GM12878 (cell line): ENCODE measurements at regions not wholly inside any gene's neighbourhood (a gene's known extent, or its start where the extent isn't known, plus 50 kb on each side); places are given as distances from the start of the nearest gene placed in this dataset.

ENCODE experiments used
- DPF2 ChIP-seq: fragments of 450-650 bp; IDR thresholded peaks from 2 replicates; pipeline ENCODE4 v1.6.1; 2017; ENCODE audit warnings: mild to moderate bottlenecking
- JUND ChIP-seq: IDR thresholded peaks from 2 replicates; pipeline ENCODE4 v1.6.1; 2012; ENCODE audit warnings: low read depth, mild to moderate bottlenecking, low read length, improper control_type of control experiment, moderate library complexity
- POLR2A ChIP-seq: IDR thresholded peaks from 2 replicates; pipeline ENCODE4 v1.6.1; 2011; ENCODE audit warnings: low read depth, mild to moderate bottlenecking, low read length
- POLR2AphosphoS5 ChIP-seq: IDR thresholded peaks from 2 replicates; pipeline ENCODE4 v1.6.1; 2011; ENCODE audit warnings: mild to moderate bottlenecking, low read length, inconsistent platforms
- RBBP5 ChIP-seq: fragments of 200-600 bp; sonication (generic); conservative IDR thresholded peaks from 2 replicates; pipeline ENCODE4 v1.6.1; 2016
- RFX5 ChIP-seq: IDR thresholded peaks from 2 replicates; pipeline ENCODE4 v1.6.1; 2011; ENCODE audit warnings: low read depth, low read length, improper control_type of control experiment
- SREBF1 ChIP-seq: IDR thresholded peaks from 2 replicates; pipeline ENCODE4 v1.6.1; 2012; ENCODE audit warnings: mild to moderate bottlenecking, low read length
- SREBF2 ChIP-seq: IDR thresholded peaks from 2 replicates; pipeline ENCODE4 v1.6.1; 2012; ENCODE audit warnings: mild to moderate bottlenecking, low read length
- TAF1 ChIP-seq: IDR thresholded peaks from 2 replicates; pipeline ENCODE4 v1.6.1; 2011; ENCODE audit warnings: mild to moderate bottlenecking, low read depth, low read length, borderline replicate concordance
- YY1 ChIP-seq: IDR thresholded peaks from 2 replicates; pipeline ENCODE4 v1.6.1; 2011; ENCODE audit warnings: low read depth, mild to moderate bottlenecking, low read length
- ZNF207 ChIP-seq: fragments of 450-650 bp; IDR thresholded peaks from 2 replicates; pipeline ENCODE4 v1.6.1; 2014; ENCODE audit warnings: antibody characterized with exemption, mild to moderate bottlenecking, borderline replicate concordance
- TF ChIP-seq, protein P1 (sequence below), 3 experiments: IDR thresholded peaks in 2 of 3; conservative IDR thresholded peaks in 1 of 3; 2 replicates each; pipeline ENCODE4 v1.5.1; 2011; ENCODE audit warnings: low read depth in 3 of 3, low read length in 3 of 3, mild to moderate bottlenecking in 3 of 3, control low read depth in 2 of 3, moderate library complexity in 2 of 3, inconsistent platforms in 1 of 3, mixed read lengths in 1 of 3; ENCODE audit not compliant: control insufficient read depth in 2 of 3, insufficient read depth in 1 of 3; ENCODE audit errors: extremely low read depth in 1 of 3
- TF ChIP-seq, protein P2 (sequence below): IDR thresholded peaks from 2 replicates; pipeline ENCODE4 v1.6.1; 2012; ENCODE audit warnings: mild to moderate bottlenecking, low read depth, low read length
- TF ChIP-seq, protein P3 (sequence below): fragments of 150-350 bp; IDR thresholded peaks from 2 replicates; pipeline ENCODE4 v1.6.1; 2016; ENCODE audit warnings: low read depth, low read length

DNA sequence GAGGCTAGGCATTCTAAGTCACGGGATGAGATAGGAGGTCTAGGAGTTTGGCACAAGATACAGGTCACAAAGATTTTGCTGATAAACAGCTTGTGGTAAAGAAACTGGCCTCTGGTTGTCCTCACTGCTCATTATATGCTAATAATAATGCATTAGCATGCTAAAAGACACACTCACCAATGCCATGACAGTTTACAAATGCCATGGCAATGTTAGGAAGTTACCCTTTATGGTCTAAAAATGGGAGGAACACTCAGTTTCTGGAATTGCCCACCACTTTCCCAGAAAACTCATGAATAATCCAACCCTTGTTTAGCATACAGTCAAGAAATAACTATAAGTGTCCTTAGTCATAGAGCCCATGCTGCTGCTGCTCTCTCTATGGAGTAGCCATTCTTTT lies 286.9 kb downstream of the ZNF674 start:
- TF ChIP-seq RFX5: no peak
- TF ChIP-seq, protein P1, sequence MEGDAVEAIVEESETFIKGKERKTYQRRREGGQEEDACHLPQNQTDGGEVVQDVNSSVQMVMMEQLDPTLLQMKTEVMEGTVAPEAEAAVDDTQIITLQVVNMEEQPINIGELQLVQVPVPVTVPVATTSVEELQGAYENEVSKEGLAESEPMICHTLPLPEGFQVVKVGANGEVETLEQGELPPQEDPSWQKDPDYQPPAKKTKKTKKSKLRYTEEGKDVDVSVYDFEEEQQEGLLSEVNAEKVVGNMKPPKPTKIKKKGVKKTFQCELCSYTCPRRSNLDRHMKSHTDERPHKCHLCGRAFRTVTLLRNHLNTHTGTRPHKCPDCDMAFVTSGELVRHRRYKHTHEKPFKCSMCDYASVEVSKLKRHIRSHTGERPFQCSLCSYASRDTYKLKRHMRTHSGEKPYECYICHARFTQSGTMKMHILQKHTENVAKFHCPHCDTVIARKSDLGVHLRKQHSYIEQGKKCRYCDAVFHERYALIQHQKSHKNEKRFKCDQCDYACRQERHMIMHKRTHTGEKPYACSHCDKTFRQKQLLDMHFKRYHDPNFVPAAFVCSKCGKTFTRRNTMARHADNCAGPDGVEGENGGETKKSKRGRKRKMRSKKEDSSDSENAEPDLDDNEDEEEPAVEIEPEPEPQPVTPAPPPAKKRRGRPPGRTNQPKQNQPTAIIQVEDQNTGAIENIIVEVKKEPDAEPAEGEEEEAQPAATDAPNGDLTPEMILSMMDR (IDR thresholded peaks at IDR 0.05 in 2 of 3, conservative IDR thresholded peaks at IDR 0.05 in 1 of 3; ENCODE audit: control insufficient read depth in 2 of 3, extremely low read depth in 1 of 3, insufficient read depth in 1 of 3, low read depth in 3 of 3, low read length in 3 of 3): no peak
- no peak for TF ChIP-seq SREBF2
- TF ChIP-seq YY1: no peak
- TF ChIP-seq POLR2A: no peak
- TF ChIP-seq, protein P2, sequence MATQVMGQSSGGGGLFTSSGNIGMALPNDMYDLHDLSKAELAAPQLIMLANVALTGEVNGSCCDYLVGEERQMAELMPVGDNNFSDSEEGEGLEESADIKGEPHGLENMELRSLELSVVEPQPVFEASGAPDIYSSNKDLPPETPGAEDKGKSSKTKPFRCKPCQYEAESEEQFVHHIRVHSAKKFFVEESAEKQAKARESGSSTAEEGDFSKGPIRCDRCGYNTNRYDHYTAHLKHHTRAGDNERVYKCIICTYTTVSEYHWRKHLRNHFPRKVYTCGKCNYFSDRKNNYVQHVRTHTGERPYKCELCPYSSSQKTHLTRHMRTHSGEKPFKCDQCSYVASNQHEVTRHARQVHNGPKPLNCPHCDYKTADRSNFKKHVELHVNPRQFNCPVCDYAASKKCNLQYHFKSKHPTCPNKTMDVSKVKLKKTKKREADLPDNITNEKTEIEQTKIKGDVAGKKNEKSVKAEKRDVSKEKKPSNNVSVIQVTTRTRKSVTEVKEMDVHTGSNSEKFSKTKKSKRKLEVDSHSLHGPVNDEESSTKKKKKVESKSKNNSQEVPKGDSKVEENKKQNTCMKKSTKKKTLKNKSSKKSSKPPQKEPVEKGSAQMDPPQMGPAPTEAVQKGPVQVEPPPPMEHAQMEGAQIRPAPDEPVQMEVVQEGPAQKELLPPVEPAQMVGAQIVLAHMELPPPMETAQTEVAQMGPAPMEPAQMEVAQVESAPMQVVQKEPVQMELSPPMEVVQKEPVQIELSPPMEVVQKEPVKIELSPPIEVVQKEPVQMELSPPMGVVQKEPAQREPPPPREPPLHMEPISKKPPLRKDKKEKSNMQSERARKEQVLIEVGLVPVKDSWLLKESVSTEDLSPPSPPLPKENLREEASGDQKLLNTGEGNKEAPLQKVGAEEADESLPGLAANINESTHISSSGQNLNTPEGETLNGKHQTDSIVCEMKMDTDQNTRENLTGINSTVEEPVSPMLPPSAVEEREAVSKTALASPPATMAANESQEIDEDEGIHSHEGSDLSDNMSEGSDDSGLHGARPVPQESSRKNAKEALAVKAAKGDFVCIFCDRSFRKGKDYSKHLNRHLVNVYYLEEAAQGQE: no peak
- no peak for TF ChIP-seq POLR2AphosphoS5
- no peak for TF ChIP-seq SREBF1
- no peak for TF ChIP-seq RBBP5
- TF ChIP-seq JUND: no peak
- TF ChIP-seq, protein P3, sequence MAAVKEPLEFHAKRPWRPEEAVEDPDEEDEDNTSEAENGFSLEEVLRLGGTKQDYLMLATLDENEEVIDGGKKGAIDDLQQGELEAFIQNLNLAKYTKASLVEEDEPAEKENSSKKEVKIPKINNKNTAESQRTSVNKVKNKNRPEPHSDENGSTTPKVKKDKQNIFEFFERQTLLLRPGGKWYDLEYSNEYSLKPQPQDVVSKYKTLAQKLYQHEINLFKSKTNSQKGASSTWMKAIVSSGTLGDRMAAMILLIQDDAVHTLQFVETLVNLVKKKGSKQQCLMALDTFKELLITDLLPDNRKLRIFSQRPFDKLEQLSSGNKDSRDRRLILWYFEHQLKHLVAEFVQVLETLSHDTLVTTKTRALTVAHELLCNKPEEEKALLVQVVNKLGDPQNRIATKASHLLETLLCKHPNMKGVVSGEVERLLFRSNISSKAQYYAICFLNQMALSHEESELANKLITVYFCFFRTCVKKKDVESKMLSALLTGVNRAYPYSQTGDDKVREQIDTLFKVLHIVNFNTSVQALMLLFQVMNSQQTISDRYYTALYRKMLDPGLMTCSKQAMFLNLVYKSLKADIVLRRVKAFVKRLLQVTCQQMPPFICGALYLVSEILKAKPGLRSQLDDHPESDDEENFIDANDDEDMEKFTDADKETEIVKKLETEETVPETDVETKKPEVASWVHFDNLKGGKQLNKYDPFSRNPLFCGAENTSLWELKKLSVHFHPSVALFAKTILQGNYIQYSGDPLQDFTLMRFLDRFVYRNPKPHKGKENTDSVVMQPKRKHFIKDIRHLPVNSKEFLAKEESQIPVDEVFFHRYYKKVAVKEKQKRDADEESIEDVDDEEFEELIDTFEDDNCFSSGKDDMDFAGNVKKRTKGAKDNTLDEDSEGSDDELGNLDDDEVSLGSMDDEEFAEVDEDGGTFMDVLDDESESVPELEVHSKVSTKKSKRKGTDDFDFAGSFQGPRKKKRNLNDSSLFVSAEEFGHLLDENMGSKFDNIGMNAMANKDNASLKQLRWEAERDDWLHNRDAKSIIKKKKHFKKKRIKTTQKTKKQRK: no peak
- TF ChIP-seq DPF2: no peak
- no peak for TF ChIP-seq TAF1
- no peak for TF ChIP-seq ZNF207
